AG09309 (cell line): ENCODE measurements at regions not wholly inside any gene's neighbourhood (a gene's known extent, or its start where the extent isn't known, plus 50 kb on each side); places are given as distances from the start of the nearest gene placed in this dataset.

Experiments
- DNase-seq: peaks from one replicate; pipeline ENCODE4 v3.0.0-alpha.2; 2010; ENCODE audit warnings: low read depth
- H3K4me3 ChIP-seq: 2 replicates; pipeline ENCODE4 v1.5.1; 2011; ENCODE audit warnings: mild to moderate bottlenecking, low read depth, low read length, moderate library complexity; ENCODE audit not compliant: control insufficient read depth
- TF ChIP-seq, protein P1 (sequence below): IDR thresholded peaks from 2 replicates; pipeline ENCODE4 v1.5.1; 2011; ENCODE audit warnings: mild to moderate bottlenecking, low read depth, low read length, inconsistent platforms; ENCODE audit not compliant: insufficient read depth, control insufficient read depth; ENCODE audit errors: missing control alignments

DNA sequence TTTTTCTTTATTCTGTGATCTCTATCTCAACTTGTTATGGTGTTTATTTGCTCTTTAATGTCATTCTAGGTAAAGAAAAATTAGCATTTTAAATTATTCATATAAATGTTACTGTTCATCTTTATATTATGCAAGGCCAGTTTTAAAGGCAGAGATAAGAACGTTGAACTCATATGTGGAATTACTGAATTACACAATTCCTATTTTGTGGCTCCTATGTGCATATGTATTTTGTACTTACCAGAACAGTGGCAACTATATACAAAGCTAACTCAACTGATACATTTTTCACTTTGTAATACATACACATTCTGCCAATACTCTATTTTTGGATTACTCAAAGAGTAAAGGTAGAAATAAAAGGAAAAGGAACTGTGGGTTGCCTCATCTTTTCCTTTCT is 533.2 kb upstream of the NR3C2 start:
- TF ChIP-seq, protein P1, sequence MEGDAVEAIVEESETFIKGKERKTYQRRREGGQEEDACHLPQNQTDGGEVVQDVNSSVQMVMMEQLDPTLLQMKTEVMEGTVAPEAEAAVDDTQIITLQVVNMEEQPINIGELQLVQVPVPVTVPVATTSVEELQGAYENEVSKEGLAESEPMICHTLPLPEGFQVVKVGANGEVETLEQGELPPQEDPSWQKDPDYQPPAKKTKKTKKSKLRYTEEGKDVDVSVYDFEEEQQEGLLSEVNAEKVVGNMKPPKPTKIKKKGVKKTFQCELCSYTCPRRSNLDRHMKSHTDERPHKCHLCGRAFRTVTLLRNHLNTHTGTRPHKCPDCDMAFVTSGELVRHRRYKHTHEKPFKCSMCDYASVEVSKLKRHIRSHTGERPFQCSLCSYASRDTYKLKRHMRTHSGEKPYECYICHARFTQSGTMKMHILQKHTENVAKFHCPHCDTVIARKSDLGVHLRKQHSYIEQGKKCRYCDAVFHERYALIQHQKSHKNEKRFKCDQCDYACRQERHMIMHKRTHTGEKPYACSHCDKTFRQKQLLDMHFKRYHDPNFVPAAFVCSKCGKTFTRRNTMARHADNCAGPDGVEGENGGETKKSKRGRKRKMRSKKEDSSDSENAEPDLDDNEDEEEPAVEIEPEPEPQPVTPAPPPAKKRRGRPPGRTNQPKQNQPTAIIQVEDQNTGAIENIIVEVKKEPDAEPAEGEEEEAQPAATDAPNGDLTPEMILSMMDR: no peak
- no peak for DNase-seq
- H3K4me3 ChIP-seq: no peak overlapping the region

DNA sequence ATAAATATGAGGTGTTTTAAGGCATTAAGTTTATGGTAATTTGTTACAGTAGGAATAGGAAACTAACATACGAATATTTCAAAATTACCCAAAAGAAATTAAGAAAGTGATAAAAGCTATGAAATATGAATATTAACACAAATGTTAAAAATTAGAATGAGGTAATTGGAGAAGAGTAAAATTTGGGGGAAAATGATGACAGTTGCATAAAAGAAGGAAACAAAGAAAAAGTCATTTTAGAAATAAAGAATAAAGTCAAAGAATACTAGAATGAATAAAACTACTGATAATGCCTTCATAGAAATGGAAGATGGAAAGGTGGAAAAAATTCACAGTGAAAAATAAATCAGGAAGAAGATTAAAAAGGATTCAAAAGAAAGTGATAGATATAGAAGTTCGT is 522.9 kb upstream of the NR3C2 start:
- H3K4me3 ChIP-seq: no peak overlapping the region
- TF ChIP-seq, protein P1: no peak
- no peak for DNase-seq

DNA sequence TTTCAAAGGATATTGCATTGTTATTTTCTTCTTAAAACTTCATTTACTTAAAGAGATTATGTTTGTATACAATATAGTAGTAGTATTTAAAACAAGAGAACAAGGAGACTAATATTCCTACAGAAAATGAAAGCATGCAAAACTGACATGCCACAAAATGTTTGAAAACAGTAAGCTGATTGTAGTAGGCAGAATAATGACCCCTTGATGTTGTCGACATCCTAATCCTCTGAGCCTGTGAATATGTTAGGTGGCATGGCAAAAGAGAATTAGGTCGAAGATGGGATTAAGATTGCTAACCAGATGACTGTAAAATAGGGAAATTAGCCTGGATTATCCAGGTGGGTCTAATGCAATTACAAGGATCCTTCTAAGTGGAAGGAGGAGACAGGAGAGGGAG is 522.2 kb upstream of the NR3C2 start:
- TF ChIP-seq, protein P1: no peak
- DNase-seq: no peak
- no peak overlapping the region for H3K4me3 ChIP-seq

DNA sequence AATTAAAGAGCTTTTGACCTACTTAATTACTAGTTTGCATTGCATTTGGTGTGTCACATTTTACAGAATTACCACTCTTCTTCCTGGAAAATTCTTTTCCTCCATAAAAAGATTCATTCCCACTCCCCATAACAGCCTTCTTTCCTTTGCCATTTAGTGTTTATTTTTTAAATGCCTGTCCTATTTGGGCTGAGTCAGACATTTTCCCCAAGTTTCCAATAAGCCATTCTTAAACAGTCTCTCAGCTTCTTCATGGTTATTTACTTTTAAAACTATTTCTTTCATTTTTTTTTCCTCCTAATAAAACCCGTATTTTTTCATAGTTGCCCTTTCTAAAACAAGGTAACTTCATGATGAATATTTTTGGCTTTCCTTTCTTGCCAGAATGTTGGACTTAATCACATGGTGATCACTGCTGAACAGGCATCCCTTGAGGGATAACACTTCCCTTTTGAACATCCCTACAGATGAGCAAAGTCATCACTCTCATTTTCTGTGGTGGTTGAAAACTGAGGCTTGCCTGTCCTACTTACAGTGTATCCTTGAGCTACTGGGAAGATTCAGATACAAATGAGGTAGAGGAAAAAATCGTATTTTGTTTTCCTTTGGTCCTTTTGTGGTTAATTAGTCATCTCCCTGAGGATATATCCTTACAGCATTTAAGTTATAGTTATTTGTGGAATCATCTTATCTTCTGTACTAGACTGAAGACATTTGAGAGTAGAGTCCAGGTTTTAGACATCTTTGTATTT is 520.5 kb upstream of the NR3C2 start:
- DNase-seq: no peak
- TF ChIP-seq, protein P1: no peak

DNA sequence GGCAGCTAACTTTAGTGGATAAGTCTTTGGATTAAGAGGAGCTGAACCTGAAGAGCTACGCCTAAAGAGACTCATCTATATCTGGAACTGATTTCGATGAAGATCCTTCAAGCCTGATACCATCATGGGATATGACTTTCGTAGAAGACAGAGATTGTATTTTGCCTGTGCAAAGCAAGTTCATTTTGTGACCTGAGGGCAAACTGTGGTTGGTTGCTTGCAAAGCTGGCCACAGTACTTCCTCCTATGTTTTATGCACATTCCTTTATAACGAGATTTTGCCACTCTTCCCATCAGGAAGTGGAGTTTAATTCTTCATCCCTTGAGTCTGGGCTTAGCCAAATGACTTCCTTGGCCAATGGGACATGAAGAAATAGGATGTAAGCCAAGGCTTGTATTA is 519.3 kb upstream of the NR3C2 start:
- no peak for DNase-seq
- TF ChIP-seq, protein P1: no peak
- H3K4me3 ChIP-seq: no peak overlapping the region

More for the DNA sequence above, 520.5 kb upstream of the NR3C2 start:
- no peak overlapping the region for H3K4me3 ChIP-seq

DNA sequence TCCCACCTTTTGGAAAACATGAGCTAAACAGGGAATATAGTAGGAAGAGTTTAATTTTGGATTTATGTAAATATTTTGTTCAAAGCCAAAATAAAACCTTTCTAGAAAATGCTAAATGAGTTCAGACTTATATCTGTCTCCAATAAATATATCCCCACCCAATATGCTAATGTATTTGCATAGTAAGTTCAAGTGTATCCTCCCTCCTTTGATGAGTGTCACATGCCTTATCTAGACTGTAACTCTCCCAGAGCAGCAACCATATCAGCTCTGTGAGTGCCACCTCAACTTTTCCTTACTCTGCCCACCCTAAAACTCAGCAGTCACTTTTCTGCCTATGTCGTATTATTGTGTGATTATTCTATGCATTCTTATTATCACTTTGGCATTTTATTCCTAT is 516.1 kb upstream of the NR3C2 start:
- no peak overlapping the region for H3K4me3 ChIP-seq
- DNase-seq: no peak
- TF ChIP-seq, protein P1: no peak
